Transverse colon (tissue), 4 donors: ENCODE measurements at regions not wholly inside any gene's neighbourhood (a gene's known extent, or its start where the extent isn't known, plus 50 kb on each side); places are given as distances from the start of the nearest gene placed in this dataset.

ENCODE experiments used
- CTCF ChIP-seq, 5 experiments: fragments of 200-600 bp in 3 of 5; fragments of 450-650 bp in 2 of 5; sonication (generic) in 3 of 5; IDR thresholded peaks; 1 replicate in 2 of 5; 2 replicates in 3 of 5; pipeline ENCODE4 v1.5.1; 2016 to 2017; ENCODE audit warnings: antibody characterized with exemption in 5 of 5, inconsistent platforms in 3 of 5, mild to moderate bottlenecking in 2 of 5, moderate library complexity in 1 of 5
- EP300 ChIP-seq: sonication (generic); formaldehyde crosslinking; IDR thresholded peaks from one replicate; pipeline ENCODE4 v1.6.1; 2017; ENCODE audit warnings: antibody characterized with exemption, low read depth
- POLR2A ChIP-seq: fragments of 450-650 bp; IDR thresholded peaks from one replicate; pipeline ENCODE4 v1.6.1; 2016; ENCODE audit warnings: antibody characterized with exemption, mild to moderate bottlenecking, moderate library complexity
- POLR2AphosphoS5 ChIP-seq, 3 donors: sonication (generic); formaldehyde crosslinking; IDR thresholded peaks; one replicate each; pipeline ENCODE4 v1.6.1; 2016; ENCODE audit warnings: antibody characterized with exemption in 3 of 3

GRCh38 chr2:45330637-45331409, 280.2 kb downstream of the SRBD1 start:
- TF ChIP-seq CTCF (IDR thresholded peaks at IDR 0.05) (no peak), EP300 (no peak), POLR2A (no peak), POLR2AphosphoS5 (IDR thresholded peaks at IDR 0.05) (no peak)
